ENCODE measurements at regions not wholly inside any gene's neighbourhood (a gene's known extent, or its start where the extent isn't known, plus 50 kb on each side); places are given as distances from the start of the nearest gene placed in this dataset.

DNA sequence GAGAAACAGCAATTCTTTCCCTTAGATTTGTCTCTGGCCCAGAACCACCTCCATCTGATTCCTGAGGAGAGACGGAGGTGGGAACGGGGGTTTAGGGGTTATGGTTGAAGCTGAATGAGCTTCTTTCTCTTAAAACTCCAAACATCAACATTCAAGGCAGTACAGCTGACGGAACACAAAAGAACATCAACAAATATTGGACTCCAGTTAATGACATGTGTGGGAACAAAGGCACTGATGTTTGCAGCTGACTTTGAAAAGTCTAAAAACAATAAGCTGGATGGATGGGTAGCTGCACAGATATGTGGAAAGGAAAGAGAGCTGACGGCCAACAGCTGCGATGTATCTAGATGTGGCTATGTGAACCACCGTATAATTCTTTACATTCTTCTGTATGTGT is 256.5 kb downstream of the SOD2 start:
- TF ChIP-seq SMAD4 (CRISPR knock-in tag; conservative IDR thresholded peaks at IDR 0.05): no peak
- TF ChIP-seq CTCF (IDR thresholded peaks at IDR 0.05 in 2 of 3, conservative IDR thresholded peaks at IDR 0.05 in 1 of 3; ENCODE audit: insufficient read depth in 2 of 3, low read depth in 1 of 3, low read length in 3 of 3): no peak
- TF ChIP-seq ETV5 (CRISPR knock-in tag; IDR thresholded peaks at IDR 0.05; ENCODE audit: low read depth): no peak
- TF ChIP-seq MXI1 (IDR thresholded peaks at IDR 0.05; ENCODE audit: low read depth, low read length): no peak
- TF ChIP-seq KLF16 (IDR thresholded peaks at IDR 0.05): no peak
- no peak for TF ChIP-seq NFE2 (IDR thresholded peaks at IDR 0.05; ENCODE audit: low read depth)
- TF ChIP-seq ZBTB26 (CRISPR knock-in tag; IDR thresholded peaks at IDR 0.05): no peak
- TF ChIP-seq SMAD1 (IDR thresholded peaks at IDR 0.05; ENCODE audit: low read depth, low read length, partially characterized antibody): no peak
- TF ChIP-seq POLR2A (conservative IDR thresholded peaks at IDR 0.05): no peak
- TF ChIP-seq FOXM1 (IDR thresholded peaks at IDR 0.05; ENCODE audit: low read depth): no peak
- TF ChIP-seq FOXM1 (CRISPR knock-in tag; IDR thresholded peaks at IDR 0.05; ENCODE audit: low read depth): no peak
- TF ChIP-seq CHD2 (IDR thresholded peaks at IDR 0.05; ENCODE audit: low read depth, low read length): no peak
- TF ChIP-seq DMBX1 (CRISPR knock-in tag; IDR thresholded peaks at IDR 0.05; ENCODE audit: borderline replicate concordance): no peak
- TF ChIP-seq FOXP1 (CRISPR knock-in tag; IDR thresholded peaks at IDR 0.05): no peak
- TF ChIP-seq NR2F6 (CRISPR knock-in tag; IDR thresholded peaks at IDR 0.05): no peak

Data from K562 (cell line).